H1 (cell line): ENCODE measurements at regions not wholly inside any gene's neighbourhood (a gene's known extent, or its start where the extent isn't known, plus 50 kb on each side); places are given as distances from the start of the nearest gene placed in this dataset.

Experiments
- CTCF ChIA-PET: fragments of 300-600 bp; sonication (Branson Sonifier 250); formaldehyde crosslinking; loops from one replicate; lab custom pipeline; 2021; ENCODE audit not compliant: partially characterized antibody; lab: Charles Lee
- POLR2A ChIA-PET: fragments of 300-600 bp; sonication (Branson Sonifier 250); formaldehyde crosslinking; loops from one replicate; lab custom pipeline; 2021; ENCODE audit warnings: inconsistent platforms; ENCODE audit not compliant: partially characterized antibody; lab: Charles Lee
- DNase-seq, 2 experiments: peaks; one replicate each; pipeline versions ENCODE4 v3.0.0 to v3.0.0-alpha.2; 2010 to 2022; ENCODE audit warnings: low spot score in 2 of 2, low read depth in 1 of 2, mixed read lengths in 1 of 2
- FAIRE-seq: peaks from 2 replicates; lab custom pipeline; 2011; peaks lifted over from hg19 to GRCh38; lab: Jason Lieb, UNC
- H2AFZ ChIP-seq: 2 replicates; pipeline ENCODE4 v1.8.1; 2012; ENCODE audit warnings: low read length, inconsistent platforms
- H2AK5ac ChIP-seq: 2 replicates; pipeline ENCODE4 v1.6.1; 2013; ENCODE audit warnings: low read depth, low read length
- H2BK120ac ChIP-seq: replicated peaks from 2 replicates; pipeline ENCODE3; 2013; ENCODE audit warnings: low read depth, low read length, inconsistent platforms
- H2BK12ac ChIP-seq: 2 replicates; pipeline ENCODE4 v1.6.1; 2013; ENCODE audit warnings: low read depth, low read length
- H2BK15ac ChIP-seq: 2 replicates; pipeline ENCODE4 v1.6.1; 2013; ENCODE audit warnings: low read length
- H2BK20ac ChIP-seq: 2 replicates; pipeline ENCODE4 v1.6.1; 2013; ENCODE audit warnings: low read length
- H2BK5ac ChIP-seq: 2 replicates; pipeline ENCODE4 v1.6.1; 2013; ENCODE audit warnings: low read depth, low read length
- H3K14ac ChIP-seq: 2 replicates; pipeline ENCODE4 v1.6.1; 2013; ENCODE audit warnings: inconsistent platforms; ENCODE audit not compliant: insufficient read length
- H3K18ac ChIP-seq: 2 replicates; pipeline ENCODE4 v1.6.1; 2013; ENCODE audit warnings: low read length; ENCODE audit errors: extremely low read depth
- H3K23ac ChIP-seq: 2 replicates; pipeline ENCODE4 v1.6.1; 2013; ENCODE audit warnings: inconsistent platforms; ENCODE audit not compliant: insufficient read length
- H3K23me2 ChIP-seq: 2 replicates; pipeline ENCODE4 v1.6.1; 2013; ENCODE audit warnings: low read depth, low read length
- H3K27ac ChIP-seq: 2 replicates; pipeline ENCODE4 v1.6.1; 2011; ENCODE audit warnings: low read depth, low read length, inconsistent platforms
- H3K27me3 ChIP-seq, 4 experiments: replicated peaks in 1 of 4; 1 replicate in 1 of 4; 2 replicates in 3 of 4; pipeline versions ENCODE4 v1.6.1 to v1.8.1; 2011 to 2013; ENCODE audit warnings: low read length in 3 of 4, mild to moderate bottlenecking in 3 of 4, inconsistent platforms in 2 of 4, mixed read lengths in 2 of 4, moderate library complexity in 1 of 4; ENCODE audit not compliant: control insufficient read depth in 3 of 4, insufficient read depth in 3 of 4; ENCODE audit errors: extremely low read depth in 1 of 4
- H3K36me3 ChIP-seq, 4 experiments: 2 replicates each; pipeline versions ENCODE4 v1.6.1 to v1.8.1; 2011 to 2013; ENCODE audit warnings: mild to moderate bottlenecking in 4 of 4, low read length in 3 of 4, moderate library complexity in 2 of 4, control low read depth in 1 of 4, inconsistent platforms in 1 of 4; ENCODE audit not compliant: insufficient read depth in 4 of 4, control insufficient read depth in 2 of 4
- H3K4ac ChIP-seq: replicated peaks from 2 replicates; pipeline ENCODE3; 2013; ENCODE audit warnings: low read length, low read depth, mixed read lengths, inconsistent platforms; ENCODE audit not compliant: insufficient read length
- H3K4me1 ChIP-seq, 4 experiments: replicated peaks in 1 of 4; 1 replicate in 1 of 4; 2 replicates in 3 of 4; pipeline versions ENCODE4 v1.6.1 to v1.8.1; 2011 to 2013; ENCODE audit warnings: low read length in 3 of 4, inconsistent platforms in 2 of 4, mixed read lengths in 1 of 4; ENCODE audit not compliant: insufficient read depth in 4 of 4, control insufficient read depth in 3 of 4
- H3K4me2 ChIP-seq, 2 experiments: 2 replicates each; pipeline versions ENCODE4 v1.6.1 to v1.8.1; 2011 to 2013; ENCODE audit warnings: low read depth in 2 of 2, low read length in 2 of 2, control low read depth in 1 of 2, inconsistent platforms in 1 of 2, mild to moderate bottlenecking in 1 of 2; ENCODE audit not compliant: insufficient read depth in 1 of 2
- H3K4me3 ChIP-seq, 4 experiments: fragments of 200-600, 300-600 bp in 1 of 4; sonication (generic), shearing (Covaris generic), sonication (Bioruptor Twin) in 1 of 4; 2 replicates each; pipeline versions ENCODE4 v1.5.1 to v1.8.1; 2011 to 2016; ENCODE audit warnings: low read length in 4 of 4, low read depth in 3 of 4, control low read depth in 2 of 4, inconsistent platforms in 2 of 4, mild to moderate bottlenecking in 2 of 4, mixed read lengths in 1 of 4, moderate library complexity in 1 of 4; ENCODE audit not compliant: insufficient read depth in 2 of 4; ENCODE audit errors: extremely low read depth in 1 of 4
- H3K56ac ChIP-seq: replicated peaks from 2 replicates; pipeline ENCODE3; 2013; ENCODE audit warnings: low read depth, mild to moderate bottlenecking, mixed read lengths, low read length, inconsistent platforms; ENCODE audit not compliant: insufficient read length
- H3K79me1 ChIP-seq: 2 replicates; pipeline ENCODE4 v1.6.1; 2013; ENCODE audit warnings: low read depth, low read length, control low read depth
- H3K79me2 ChIP-seq, 2 experiments: 2 replicates each; pipeline versions ENCODE4 v1.6.1 to v1.8.1; 2012 to 2013; ENCODE audit warnings: low read length in 2 of 2, mild to moderate bottlenecking in 2 of 2, inconsistent platforms in 1 of 2; ENCODE audit not compliant: insufficient read depth in 2 of 2, control insufficient read depth in 1 of 2
- H3K9ac ChIP-seq, 4 experiments: replicated peaks in 1 of 4; 1 replicate in 1 of 4; 2 replicates in 3 of 4; pipeline versions ENCODE4 v1.6.1 to v1.8.1; 2011 to 2013; ENCODE audit warnings: low read depth in 3 of 4, low read length in 3 of 4, control low read depth in 2 of 4, mild to moderate bottlenecking in 2 of 4, moderate library complexity in 2 of 4, inconsistent platforms in 1 of 4; ENCODE audit errors: extremely low read depth in 1 of 4
- H3K9me3 ChIP-seq, 2 experiments: 2 replicates each; pipeline versions ENCODE4 v1.6.1 to v1.8.1; 2012 to 2013; ENCODE audit warnings: mild to moderate bottlenecking in 2 of 2, moderate library complexity in 2 of 2, control low read depth in 1 of 2, inconsistent platforms in 1 of 2, low read depth in 1 of 2, low read length in 1 of 2, mixed read lengths in 1 of 2; ENCODE audit not compliant: insufficient read depth in 2 of 2
- H4K20me1 ChIP-seq, 2 experiments: replicated peaks in 1 of 2; 2 replicates each; pipeline versions ENCODE3 to v1.8.1; 2011 to 2013; ENCODE audit warnings: inconsistent platforms in 2 of 2, low read length in 2 of 2, mild to moderate bottlenecking in 1 of 2; ENCODE audit not compliant: insufficient read depth in 2 of 2, control insufficient read depth in 1 of 2
- H4K5ac ChIP-seq: 2 replicates; pipeline ENCODE4 v1.6.1; 2013; ENCODE audit warnings: low read length, low read depth, mixed read lengths, inconsistent platforms; ENCODE audit not compliant: insufficient read length
- H4K8ac ChIP-seq: 2 replicates; pipeline ENCODE4 v1.8.0; 2013; ENCODE audit warnings: mild to moderate bottlenecking, moderate library complexity, low read length, inconsistent platforms; ENCODE audit not compliant: insufficient read depth; ENCODE audit errors: extremely low read depth
- H4K91ac ChIP-seq: replicated peaks from 2 replicates; pipeline ENCODE3; 2013; ENCODE audit warnings: low read length, mixed read lengths, inconsistent platforms; ENCODE audit not compliant: insufficient read length
- BACH1 ChIP-seq: IDR thresholded peaks from 2 replicates; pipeline ENCODE4 v1.6.1; 2012; ENCODE audit warnings: low read length, improper control_type of control experiment
- CEBPB ChIP-seq: IDR thresholded peaks from 2 replicates; pipeline ENCODE4 v1.6.1; 2012; ENCODE audit warnings: low read depth, low read length
- SP1 ChIP-seq: IDR thresholded peaks from 2 replicates; pipeline ENCODE4 v1.6.1; 2011; ENCODE audit warnings: low read depth, low read length
- TAF1 ChIP-seq: IDR thresholded peaks from 2 replicates; pipeline ENCODE4 v1.6.1; 2011; ENCODE audit warnings: mild to moderate bottlenecking, low read depth, low read length
- WGBS, 2 experiments: shearing (Covaris generic) in 1 of 2; methylation state at CpG; one replicate each; pipeline versions ENCODE4 v1.1.6 to v1.1.7; 2013 to 2015; ENCODE audit warnings: low lambda C conversion rate in 2 of 2, mixed read lengths in 2 of 2, inconsistent platforms in 1 of 2, low coverage in 1 of 2, missing lambda C conversion rate in 1 of 2; ENCODE audit not compliant: insufficient replicate concordance in 2 of 2, insufficient coverage in 1 of 2, insufficient read length in 1 of 2; ENCODE audit errors: extremely low coverage in 1 of 2, missing lambda C conversion rate in 1 of 2; 5-methylcytosine and 5-hydroxymethylcytosine counted together
- TF ChIP-seq, protein P1 (sequence below): IDR thresholded peaks from 2 replicates; pipeline ENCODE4 v1.6.1; 2011; ENCODE audit warnings: low read length, improper control_type of control experiment

DNA sequence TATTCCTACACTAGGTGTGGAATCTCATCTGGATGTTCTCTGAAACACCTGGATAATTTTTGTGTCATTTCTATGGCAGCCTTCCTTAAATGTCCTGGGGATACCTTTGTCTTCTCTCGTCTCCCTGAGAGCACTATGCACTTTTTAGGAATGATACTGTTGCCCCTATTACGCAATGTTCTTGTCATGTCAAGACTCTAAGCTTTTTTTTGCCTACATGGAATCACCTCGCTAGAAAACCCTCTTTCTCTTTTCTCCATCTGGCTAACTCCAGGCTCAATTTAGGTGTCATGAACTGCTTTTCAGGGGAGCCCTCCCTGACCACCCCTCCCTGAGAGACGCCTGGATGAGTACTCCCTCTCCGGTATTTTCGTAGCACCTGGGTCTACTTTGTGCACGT lies 81.3 kb downstream of the SOX2 start:
- CTCF ChIA-PET: no interaction called here
- H3K27me3 ChIP-seq: no peaks in the 10 kb centered on the region; a peak in 1 of 7 replicates
- TF ChIP-seq CEBPB: peak; percentile 96
- no peak for TF ChIP-seq TAF1
- TF ChIP-seq, protein P1, sequence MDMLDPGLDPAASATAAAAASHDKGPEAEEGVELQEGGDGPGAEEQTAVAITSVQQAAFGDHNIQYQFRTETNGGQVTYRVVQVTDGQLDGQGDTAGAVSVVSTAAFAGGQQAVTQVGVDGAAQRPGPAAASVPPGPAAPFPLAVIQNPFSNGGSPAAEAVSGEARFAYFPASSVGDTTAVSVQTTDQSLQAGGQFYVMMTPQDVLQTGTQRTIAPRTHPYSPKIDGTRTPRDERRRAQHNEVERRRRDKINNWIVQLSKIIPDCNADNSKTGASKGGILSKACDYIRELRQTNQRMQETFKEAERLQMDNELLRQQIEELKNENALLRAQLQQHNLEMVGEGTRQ: no peak
- no peak for TF ChIP-seq SP1
- TF ChIP-seq BACH1: no peak
- TF ChIP-seq, all 59 proteins: peak for 1
- DNase-seq: no peak
- no peak overlapping the region for H4K8ac ChIP-seq
- no peaks in the 10 kb centered on the region for H4K20me1 ChIP-seq
- POLR2A ChIA-PET: no interaction called here
- H2BK5ac ChIP-seq: no peak overlapping the region
- no peak overlapping the region for H2AFZ ChIP-seq
- H3K36me3 ChIP-seq: no peaks in the 10 kb centered on the region
- H2BK20ac ChIP-seq: no peak overlapping the region
- no peak overlapping the region for H4K91ac ChIP-seq
- H3K18ac ChIP-seq: no peak overlapping the region
- no peaks in the 10 kb centered on the region for H3K79me2 ChIP-seq
- H2BK12ac ChIP-seq: no peak overlapping the region
- H3K9me3 ChIP-seq: no peaks in the 10 kb centered on the region
- WGBS, 2 experiments: 81% methylated on average over 7 of the region's 7 CpGs; no CpG with 5 or more reads in 1 of the 2 experiments
- H3K4me1 ChIP-seq: peaks cover 0 to 12% (median 7%) of the 10 kb centered on the region in 4 experiments; a peak in 4 of 7 replicates
- H3K4me3 ChIP-seq: no peak overlapping the region
- H2BK120ac ChIP-seq: no peak overlapping the region
- no peak overlapping the region for H3K4me2 ChIP-seq
- H3K4ac ChIP-seq: no peak overlapping the region
- no peak overlapping the region for H2AK5ac ChIP-seq
- no peak overlapping the region for H3K23ac ChIP-seq
- no peak overlapping the region for H3K14ac ChIP-seq
- no peak overlapping the region for H3K56ac ChIP-seq
- no peaks in the 10 kb centered on the region for H3K79me1 ChIP-seq
- FAIRE-seq: no peak
- H3K27ac ChIP-seq: no peak overlapping the region
- no peaks in the 10 kb centered on the region for H3K23me2 ChIP-seq
- H4K5ac ChIP-seq: no peak overlapping the region
- H3K9ac ChIP-seq: no peak overlapping the region
- no peak overlapping the region for H2BK15ac ChIP-seq
